Panc1 (cell line): ENCODE measurements at regions not wholly inside any gene's neighbourhood (a gene's known extent, or its start where the extent isn't known, plus 50 kb on each side); places are given as distances from the start of the nearest gene placed in this dataset.

Experiments used
- CTCF ChIP-seq: fragments of 450-650 bp; IDR thresholded peaks from 2 replicates; pipeline ENCODE4 v1.5.1; 2017; ENCODE audit warnings: mild to moderate bottlenecking
- POLR2AphosphoS5 ChIP-seq: IDR thresholded peaks from 2 replicates; pipeline ENCODE4 v1.6.1; 2012; ENCODE audit warnings: mild to moderate bottlenecking, low read depth, low read length, moderate library complexity
- SIN3A ChIP-seq: IDR thresholded peaks from 2 replicates; pipeline ENCODE4 v1.6.1; 2012; ENCODE audit warnings: low read depth, mild to moderate bottlenecking, low read length, moderate library complexity, borderline replicate concordance; ENCODE audit not compliant: insufficient read depth

GRCh38 chr5:105924366-105924765 lies 1746.4 kb downstream of the EFNA5 start:
- TF ChIP-seq POLR2AphosphoS5, result no peak
- no peak for TF ChIP-seq CTCF
- no peak for TF ChIP-seq SIN3A
